Ishikawa (cell line): ENCODE measurements at regions not wholly inside any gene's neighbourhood (a gene's known extent, or its start where the extent isn't known, plus 50 kb on each side); places are given as distances from the start of the nearest gene placed in this dataset.

Experiments used
- CEBPB ChIP-seq: IDR thresholded peaks from 2 replicates; pipeline ENCODE4 v1.6.1; 2012
- CREB1 ChIP-seq: IDR thresholded peaks from 2 replicates; pipeline ENCODE4 v1.6.1; 2012; ENCODE audit warnings: low read depth
- EGR1 ChIP-seq: IDR thresholded peaks from 2 replicates; pipeline ENCODE4 v1.6.1; 2012
- EP300 ChIP-seq: IDR thresholded peaks from 2 replicates; pipeline ENCODE4 v1.6.1; 2012; ENCODE audit warnings: borderline replicate concordance
- FOXM1 ChIP-seq: IDR thresholded peaks from 2 replicates; pipeline ENCODE4 v1.6.1; 2012; ENCODE audit warnings: low read depth, borderline replicate concordance
- NFIC ChIP-seq: IDR thresholded peaks from 2 replicates; pipeline ENCODE4 v1.6.1; 2012
- RAD21 ChIP-seq: IDR thresholded peaks from 2 replicates; pipeline ENCODE4 v1.6.1; 2012; ENCODE audit warnings: low read depth
- REST ChIP-seq: IDR thresholded peaks from 2 replicates; pipeline ENCODE4 v1.6.1; 2012; ENCODE audit warnings: low read depth, mild to moderate bottlenecking
- TAF1 ChIP-seq: IDR thresholded peaks from 2 replicates; pipeline ENCODE4 v1.6.1; 2012; ENCODE audit warnings: low read depth, mild to moderate bottlenecking
- TCF12 ChIP-seq: IDR thresholded peaks from 2 replicates; pipeline ENCODE4 v1.6.1; 2012; ENCODE audit warnings: low read depth
- TEAD4 ChIP-seq: IDR thresholded peaks from 2 replicates; pipeline ENCODE4 v1.6.1; 2012
- YY1 ChIP-seq: IDR thresholded peaks from 2 replicates; pipeline ENCODE4 v1.6.1; 2012; ENCODE audit warnings: low read depth
- ZBTB7A ChIP-seq: IDR thresholded peaks from 2 replicates; pipeline ENCODE4 v1.6.1; 2012; ENCODE audit warnings: low read depth
- TF ChIP-seq, protein P1 (sequence below): IDR thresholded peaks from 2 replicates; pipeline ENCODE4 v1.6.1; 2012
- TF ChIP-seq, protein P2 (sequence below): IDR thresholded peaks from 2 replicates; pipeline ENCODE4 v1.6.1; 2012

DNA sequence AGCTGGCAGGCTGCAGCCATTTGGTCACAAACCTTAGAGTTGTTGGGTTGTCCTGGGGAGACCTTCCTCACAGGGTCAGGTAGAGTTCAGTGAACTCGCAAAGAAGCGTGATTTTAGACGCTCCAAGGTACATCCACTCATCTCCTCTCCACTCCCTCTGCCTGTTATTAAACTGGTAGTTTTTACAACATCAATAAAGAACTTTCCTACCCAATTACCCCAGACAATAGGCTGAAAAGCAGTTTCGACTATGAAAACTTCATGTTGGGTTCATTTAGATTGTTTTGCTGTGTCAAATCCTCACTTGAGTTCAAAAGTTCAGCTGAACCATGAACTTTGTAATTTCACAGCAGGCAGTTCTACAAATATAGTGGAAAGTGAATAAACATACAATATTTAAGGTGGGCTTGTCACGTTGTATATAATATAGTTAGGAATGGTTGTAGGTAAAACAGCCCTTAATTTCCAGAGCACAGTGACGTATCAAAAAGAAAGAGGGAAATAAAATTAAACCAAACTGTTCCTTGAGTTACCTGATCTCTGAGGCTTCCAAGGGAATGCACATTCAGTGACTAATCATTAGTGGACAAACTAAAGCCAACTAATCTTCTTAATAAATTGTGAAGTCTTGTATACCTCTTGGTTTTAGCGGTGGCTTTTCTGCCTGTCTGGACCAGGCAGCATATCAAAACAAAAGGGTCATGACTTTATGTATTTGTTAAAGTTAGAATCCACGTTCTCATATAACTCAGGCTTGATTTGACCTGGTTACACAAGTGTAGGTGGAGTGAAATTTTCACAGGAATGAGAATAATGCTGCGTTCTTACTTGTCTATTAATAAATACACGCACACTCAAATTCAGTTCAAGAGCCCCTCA, 100.5 kb downstream of the CYP26A1 start:
- TF ChIP-seq FOXM1 (no peak), TAF1 (no peak), RAD21 (no peak), CEBPB (no peak), EGR1 (no peak)

GRCh38 chr10:93175490-93175889, 101.8 kb downstream of the CYP26A1 start:
- TF ChIP-seq YY1 (no peak), TCF12 (no peak), EP300 (no peak), EGR1 (no peak), ZBTB7A (no peak), FOXM1 (no peak), CEBPB (no peak), CREB1 (no peak), RAD21 (no peak), NFIC (no peak), TEAD4 (no peak), REST (no peak), TAF1 (no peak)
- TF ChIP-seq, protein P1, sequence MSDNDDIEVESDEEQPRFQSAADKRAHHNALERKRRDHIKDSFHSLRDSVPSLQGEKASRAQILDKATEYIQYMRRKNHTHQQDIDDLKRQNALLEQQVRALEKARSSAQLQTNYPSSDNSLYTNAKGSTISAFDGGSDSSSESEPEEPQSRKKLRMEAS = no peak
- TF ChIP-seq, protein P2, sequence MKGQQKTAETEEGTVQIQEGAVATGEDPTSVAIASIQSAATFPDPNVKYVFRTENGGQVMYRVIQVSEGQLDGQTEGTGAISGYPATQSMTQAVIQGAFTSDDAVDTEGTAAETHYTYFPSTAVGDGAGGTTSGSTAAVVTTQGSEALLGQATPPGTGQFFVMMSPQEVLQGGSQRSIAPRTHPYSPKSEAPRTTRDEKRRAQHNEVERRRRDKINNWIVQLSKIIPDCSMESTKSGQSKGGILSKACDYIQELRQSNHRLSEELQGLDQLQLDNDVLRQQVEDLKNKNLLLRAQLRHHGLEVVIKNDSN = no peak

GRCh38 chr10:93177511-93177910, 103.8 kb downstream of the CYP26A1 start:
- TF ChIP-seq TCF12 (no peak), EGR1 (no peak), NFIC (no peak), TAF1 (no peak), RAD21 (no peak), REST (no peak), EP300 (no peak)

DNA sequence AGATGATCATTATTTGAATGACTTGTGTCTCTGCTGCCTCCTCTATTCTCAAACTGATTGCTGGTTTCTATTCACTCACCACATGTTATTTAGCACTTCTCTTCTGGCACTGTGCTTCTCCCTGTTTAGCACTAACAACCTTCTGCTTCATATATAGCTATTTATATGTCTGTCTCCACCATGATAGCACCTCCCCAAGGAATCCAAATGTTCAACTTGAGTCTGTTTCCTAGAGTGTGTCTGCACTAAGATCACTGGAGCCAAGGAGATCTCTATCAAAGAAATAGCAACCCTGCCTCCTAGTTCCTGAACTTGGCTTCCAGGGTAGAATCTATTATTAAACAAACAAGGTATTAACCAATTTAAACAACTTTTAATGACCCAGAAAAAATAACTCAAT, 104.5 kb downstream of the CYP26A1 start:
- TF ChIP-seq, protein P1 = no peak
- TF ChIP-seq TCF12 (no peak), YY1 (no peak), TEAD4 (no peak), RAD21 (no peak), REST (no peak)

DNA sequence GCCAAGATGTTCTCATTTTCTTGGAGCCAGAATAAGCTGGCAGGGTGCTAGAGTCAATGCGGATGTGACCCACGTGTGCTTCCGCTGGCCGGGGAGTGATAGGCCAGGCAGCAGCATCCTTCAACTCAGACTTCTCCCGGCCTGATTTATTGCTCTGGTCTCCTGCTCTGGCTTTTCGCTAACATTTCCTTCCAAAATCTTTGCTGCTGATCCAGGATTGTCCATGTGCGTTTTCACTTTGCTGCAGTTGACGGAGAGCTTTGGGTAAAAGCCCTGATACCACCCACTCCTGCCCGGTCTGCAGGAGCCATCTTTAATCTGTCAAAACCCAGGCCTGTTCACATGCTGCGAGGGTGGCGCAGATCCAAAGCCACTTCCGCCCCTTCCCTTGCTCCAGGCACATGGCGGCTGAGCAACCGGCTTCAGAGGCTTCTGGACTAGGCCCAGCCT, 106.8 kb downstream of the CYP26A1 start:
- no peak for TF ChIP-seq TCF12
- TF ChIP-seq ZBTB7A = no peak
- TF ChIP-seq NFIC = no peak
- TF ChIP-seq CREB1 = no peak
- TF ChIP-seq EGR1 = no peak
- TF ChIP-seq, protein P1 = no peak
- TF ChIP-seq TEAD4 = no peak
- TF ChIP-seq REST = no peak
- TF ChIP-seq, protein P2 = no peak
- no peak for TF ChIP-seq RAD21
- no peak for TF ChIP-seq YY1
- TF ChIP-seq CEBPB = no peak
